OCI-LY7 (cell line): ENCODE measurements at regions not wholly inside any gene's neighbourhood (a gene's known extent, or its start where the extent isn't known, plus 50 kb on each side); places are given as distances from the start of the nearest gene placed in this dataset.
A peak's percentile ranks its signal among the peaks of the same experiment; 100 is the strongest.

Source experiments
- BruUV-seq: library from RNA; stranded (reverse); fragments of 400-500 nt; replicated peaks from 2 replicates; lab custom pipeline; 2021; lab: Mats Ljungman, UMichigan
- CTCF ChIA-PET: fragments of 300-600 bp; sonication (Branson Sonifier 250); formaldehyde crosslinking; loops from one replicate; lab custom pipeline; 2022; ENCODE audit warnings: antibody characterized with exemption; ENCODE audit not compliant: unreplicated experiment; lab: Charles Lee
- POLR2A ChIA-PET: fragments of 300-600 bp; sonication (Branson Sonifier 250); formaldehyde crosslinking; loops from one replicate; lab custom pipeline; 2022; ENCODE audit warnings: antibody characterized with exemption; lab: Charles Lee
- DNase-seq: peaks from one replicate; pipeline ENCODE4 v3.0.0-alpha.2; 2015; ENCODE audit warnings: low spot score
- H2AFZ ChIP-seq: fragments of 200-600 bp; sonication (generic), shearing (Covaris generic); 2 replicates; pipeline ENCODE4 v1.6.1; 2014; ENCODE audit warnings: mild to moderate bottlenecking, antibody characterized with exemption, low read length, moderate library complexity
- H3K27ac ChIP-seq: fragments of 200-600 bp; sonication (generic); 2 replicates; pipeline ENCODE4 v1.5.1; 2014; ENCODE audit warnings: mixed run types, low read depth, mild to moderate bottlenecking, moderate library complexity, low read length, inconsistent platforms; ENCODE audit not compliant: poor library complexity, severe bottlenecking
- H3K36me3 ChIP-seq: fragments of 200-600 bp; sonication (generic); 2 replicates; pipeline ENCODE4 v1.6.1; 2014; ENCODE audit warnings: mild to moderate bottlenecking, antibody characterized with exemption, low read length, moderate library complexity, mixed read lengths; ENCODE audit not compliant: insufficient read depth
- H3K4me1 ChIP-seq: fragments of 200-600 bp; sonication (generic); 2 replicates; pipeline ENCODE4 v1.5.1; 2014; ENCODE audit warnings: mild to moderate bottlenecking, low read length; ENCODE audit not compliant: insufficient read depth, poor library complexity, severe bottlenecking
- H3K4me2 ChIP-seq: fragments of 200-600 bp; sonication (generic); 2 replicates; pipeline ENCODE4 v1.6.1; 2014; ENCODE audit warnings: mild to moderate bottlenecking, low read length
- H3K4me3 ChIP-seq: fragments of 200-600 bp; sonication (generic); 2 replicates; pipeline ENCODE4 v1.5.1; 2014; ENCODE audit warnings: mild to moderate bottlenecking, low read depth, low read length; ENCODE audit not compliant: poor library complexity, severe bottlenecking
- H3K79me2 ChIP-seq: fragments of 200-600 bp; sonication (generic); 2 replicates; pipeline ENCODE4 v1.6.1; 2016; ENCODE audit warnings: low read depth, mild to moderate bottlenecking, low read length, moderate library complexity, mixed read lengths; ENCODE audit not compliant: insufficient read depth
- H3K9me2 ChIP-seq: fragments of 200-600 bp; sonication (generic); 2 replicates; pipeline ENCODE4 v1.6.1; 2016; ENCODE audit warnings: mild to moderate bottlenecking, low read length, mixed read lengths; ENCODE audit not compliant: insufficient read depth
- H3K9me3 ChIP-seq: fragments of 200-600 bp; sonication (generic); 2 replicates; pipeline ENCODE4 v1.6.1; 2014; ENCODE audit warnings: mild to moderate bottlenecking, mixed run types, low read length, mixed read lengths
- H4K20me1 ChIP-seq: fragments of 200-600 bp; sonication (generic); 2 replicates; pipeline ENCODE4 v1.6.1; 2014; ENCODE audit warnings: mild to moderate bottlenecking, antibody characterized with exemption, low read length, moderate library complexity, mixed read lengths; ENCODE audit not compliant: insufficient read depth
- EZH2phosphoT487 ChIP-seq: fragments of 200-600 bp; sonication (generic); IDR thresholded peaks from 2 replicates; pipeline ENCODE4 v1.6.1; 2018; ENCODE audit warnings: low read depth, borderline replicate concordance, mild to moderate bottlenecking, mixed run types, antibody characterized with exemption, low read length, moderate library complexity, mixed read lengths
- intact Hi-C: fragments of 100-400 bp; cut with micrococcal nuclease; formaldehyde crosslinking; loops from one replicate; pipeline ENCODE4 v1.10.0; 2022; ENCODE audit not compliant: unreplicated experiment
- TF ChIP-seq, protein P1 (sequence below): fragments of 200-600 bp; sonication (generic); conservative IDR thresholded peaks from 2 replicates; pipeline ENCODE4 v1.5.1; 2014; ENCODE audit warnings: mild to moderate bottlenecking, antibody characterized with exemption, low read length, moderate library complexity, mixed read lengths

- DNase-seq = no peak
- intact Hi-C loops = no loop called here
- POLR2A ChIA-PET = no interaction called here
- H3K4me1 ChIP-seq = peaks cover 30% of the 10 kb centered on the region
- H4K20me1 ChIP-seq = no peaks in the 10 kb centered on the region
- H2AFZ ChIP-seq = no peak overlapping the region
- no peaks in the 10 kb centered on the region for H3K9me2 ChIP-seq
- H3K9me3 ChIP-seq = no peaks in the 10 kb centered on the region
- CTCF ChIA-PET = no interaction called here
- no TSS peak for BruUV-seq
- no peak overlapping the region for H3K4me3 ChIP-seq
- no peak overlapping the region for H3K27ac ChIP-seq
- H3K79me2 ChIP-seq = no peaks in the 10 kb centered on the region
- H3K4me2 ChIP-seq = no peak overlapping the region
- H3K36me3 ChIP-seq = no peaks in the 10 kb centered on the region
- no peak for TF ChIP-seq EZH2phosphoT487
- TF ChIP-seq, protein P1, sequence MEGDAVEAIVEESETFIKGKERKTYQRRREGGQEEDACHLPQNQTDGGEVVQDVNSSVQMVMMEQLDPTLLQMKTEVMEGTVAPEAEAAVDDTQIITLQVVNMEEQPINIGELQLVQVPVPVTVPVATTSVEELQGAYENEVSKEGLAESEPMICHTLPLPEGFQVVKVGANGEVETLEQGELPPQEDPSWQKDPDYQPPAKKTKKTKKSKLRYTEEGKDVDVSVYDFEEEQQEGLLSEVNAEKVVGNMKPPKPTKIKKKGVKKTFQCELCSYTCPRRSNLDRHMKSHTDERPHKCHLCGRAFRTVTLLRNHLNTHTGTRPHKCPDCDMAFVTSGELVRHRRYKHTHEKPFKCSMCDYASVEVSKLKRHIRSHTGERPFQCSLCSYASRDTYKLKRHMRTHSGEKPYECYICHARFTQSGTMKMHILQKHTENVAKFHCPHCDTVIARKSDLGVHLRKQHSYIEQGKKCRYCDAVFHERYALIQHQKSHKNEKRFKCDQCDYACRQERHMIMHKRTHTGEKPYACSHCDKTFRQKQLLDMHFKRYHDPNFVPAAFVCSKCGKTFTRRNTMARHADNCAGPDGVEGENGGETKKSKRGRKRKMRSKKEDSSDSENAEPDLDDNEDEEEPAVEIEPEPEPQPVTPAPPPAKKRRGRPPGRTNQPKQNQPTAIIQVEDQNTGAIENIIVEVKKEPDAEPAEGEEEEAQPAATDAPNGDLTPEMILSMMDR = no peak
Observed at GRCh38 chr15:25950014-25950413, 86.9 kb upstream of the ATP10A start.

- POLR2A ChIA-PET = interaction anchor here (1.0 to 2.4 kb wide), 3 partner anchors 12 to 134 kb away, joined by 3 to 5 read pairs (median 4); no protein-coding TSS in a partner anchor
- intact Hi-C loops = loop anchor here (1.0 to 10.0 kb wide), 3 partner anchors 135 to 687 kb away; no protein-coding TSS in a partner anchor
- no TSS peak for BruUV-seq
- H3K9me2 ChIP-seq = no peaks in the 10 kb centered on the region
- no peak overlapping the region for H3K4me3 ChIP-seq
- H3K4me2 ChIP-seq = peak overlapping the region; percentile 46
- peaks cover 4% of the 10 kb centered on the region; the same call in 1 of the 2 replicates for H3K9me3 ChIP-seq
- CTCF ChIA-PET = interaction anchor here (0.6 to 2.6 kb wide), 3 partner anchors 8 to 312 kb away, joined by 3 to 8 read pairs (median 3); no protein-coding TSS in a partner anchor
- no peak overlapping the region for H3K27ac ChIP-seq
- TF ChIP-seq, protein P1 = peak; percentile 68
- no peak for TF ChIP-seq EZH2phosphoT487
- peak overlapping the region; percentile 83; the same call in 1 of the 2 replicates for H2AFZ ChIP-seq
- DNase-seq = peak; percentile 64
- H4K20me1 ChIP-seq = no peaks in the 10 kb centered on the region
- no peaks in the 10 kb centered on the region for H3K79me2 ChIP-seq
- no peaks in the 10 kb centered on the region for H3K36me3 ChIP-seq
- peaks cover 30% of the 10 kb centered on the region for H3K4me1 ChIP-seq
Observed at GRCh38 chr15:25947323-25948314, 84.5 kb upstream of the ATP10A start.
